Urinary bladder (tissue), 3 donors: ENCODE measurements at regions not wholly inside any gene's neighbourhood (a gene's known extent, or its start where the extent isn't known, plus 50 kb on each side); places are given as distances from the start of the nearest gene placed in this dataset.

ENCODE experiments used
- DNase-seq: peaks from one replicate; pipeline ENCODE4 v3.0.0-alpha.2; 2015; ENCODE audit errors: extremely low spot score
- H3K27ac ChIP-seq: one replicate; pipeline ENCODE4 v1.5.1; 2013; ENCODE audit warnings: low read depth, mild to moderate bottlenecking, moderate library complexity
- H3K36me3 ChIP-seq: one replicate; pipeline ENCODE4 v1.6.1; 2013; ENCODE audit warnings: mild to moderate bottlenecking, moderate library complexity; ENCODE audit not compliant: insufficient read depth
- H3K4me1 ChIP-seq: one replicate; pipeline ENCODE4 v1.6.1; 2013; ENCODE audit warnings: mild to moderate bottlenecking, moderate library complexity; ENCODE audit not compliant: insufficient read depth
- H3K4me3 ChIP-seq: one replicate; pipeline ENCODE4 v1.5.1; 2013; ENCODE audit warnings: low read depth, low read length
- WGBS: extraction: QIAGEN DNeasy Blood & Tissue Kit; methylation state at CpG from one replicate; pipeline ENCODE4 v1.1.7; 2013; 5-methylcytosine and 5-hydroxymethylcytosine counted together
- donor health status: healthy with polysubstance abuse.
- donor health status: healthy.

DNA sequence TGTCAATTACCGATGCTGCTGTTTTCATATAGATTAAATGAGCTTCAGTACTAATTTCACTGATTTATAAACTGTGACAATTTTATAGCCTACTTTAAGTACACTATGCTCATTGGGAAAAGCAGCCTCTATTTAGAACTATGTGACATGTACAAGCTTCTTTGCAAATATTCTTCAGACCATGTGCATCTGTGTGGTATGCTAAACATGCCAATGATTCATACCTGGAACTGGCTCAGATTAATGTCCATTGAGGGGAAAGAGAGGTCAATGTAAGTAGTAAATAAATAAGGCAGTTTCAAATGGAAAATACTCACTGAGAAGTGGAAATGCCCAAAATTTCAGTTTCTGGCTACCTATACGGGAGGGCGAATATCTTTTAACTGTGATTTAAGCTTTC is 777.7 kb downstream of the C6orf118 start:
- Histone ChIP-seq H3K27ac (no peak overlapping the region), H3K4me3 (no peak overlapping the region), H3K4me1 (no peaks in the 10 kb centered on the region), H3K36me3 (no peaks in the 10 kb centered on the region)
- WGBS = 74% methylated on average over 3 of the region's 3 CpGs
- no peak for DNase-seq

DNA sequence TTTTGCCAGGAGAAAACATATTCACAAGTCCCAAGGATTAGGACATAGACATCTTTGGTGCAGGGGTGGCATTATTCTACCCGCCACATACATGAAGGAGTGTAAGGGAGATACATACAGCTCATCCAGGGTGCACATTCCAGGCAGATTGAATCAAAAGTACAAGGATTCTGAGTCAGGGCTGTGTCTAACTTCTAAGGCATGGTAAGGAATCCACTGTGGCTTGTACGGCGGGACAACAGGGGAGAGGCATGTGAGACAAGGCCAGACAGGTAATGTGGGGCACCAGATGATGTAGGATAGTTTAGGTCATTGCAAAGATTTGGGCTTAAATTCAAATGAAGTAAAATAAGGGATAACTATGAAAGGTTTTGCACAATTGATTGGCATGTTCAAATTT is 780.9 kb downstream of the C6orf118 start:
- no peaks in the 10 kb centered on the region for H3K4me1 ChIP-seq
- no peak for DNase-seq
- H3K4me3 ChIP-seq = no peak overlapping the region
- H3K36me3 ChIP-seq = no peaks in the 10 kb centered on the region
- 67% methylated on average over 3 of the region's 3 CpGs for WGBS
- no peak overlapping the region for H3K27ac ChIP-seq

DNA sequence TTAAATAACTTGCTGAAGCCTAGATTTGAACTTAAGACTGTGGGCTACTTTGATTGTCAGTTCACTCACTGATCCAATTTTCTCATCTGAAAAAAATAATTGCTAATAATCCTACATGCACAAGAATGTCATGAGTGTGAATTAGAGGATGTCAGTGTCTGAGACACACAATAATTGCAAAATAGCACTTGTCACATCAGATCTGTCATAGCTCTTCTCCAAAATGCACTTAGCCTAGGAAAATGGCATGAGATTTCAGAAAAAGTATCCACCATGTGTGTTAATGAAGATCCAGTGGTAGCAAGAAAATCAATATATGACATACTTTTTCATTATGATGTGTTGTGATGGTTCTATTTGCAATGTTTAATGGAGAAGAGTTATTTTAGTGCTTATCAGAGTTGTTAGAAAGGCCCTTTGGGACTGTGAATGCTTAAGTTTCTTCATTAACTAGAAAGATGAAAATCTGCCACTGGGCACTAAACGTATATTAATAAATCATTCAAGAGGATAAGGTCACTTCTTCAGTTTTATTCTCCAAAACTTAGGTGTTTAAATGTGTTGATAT is 786.2 kb downstream of the C6orf118 start:
- H3K4me1 ChIP-seq = no peaks in the 10 kb centered on the region
- no peak for DNase-seq
- no peak overlapping the region for H3K27ac ChIP-seq
- WGBS = 68% methylated on average over 1 of the region's 1 CpG
- no peak overlapping the region for H3K4me3 ChIP-seq
- no peaks in the 10 kb centered on the region for H3K36me3 ChIP-seq

DNA sequence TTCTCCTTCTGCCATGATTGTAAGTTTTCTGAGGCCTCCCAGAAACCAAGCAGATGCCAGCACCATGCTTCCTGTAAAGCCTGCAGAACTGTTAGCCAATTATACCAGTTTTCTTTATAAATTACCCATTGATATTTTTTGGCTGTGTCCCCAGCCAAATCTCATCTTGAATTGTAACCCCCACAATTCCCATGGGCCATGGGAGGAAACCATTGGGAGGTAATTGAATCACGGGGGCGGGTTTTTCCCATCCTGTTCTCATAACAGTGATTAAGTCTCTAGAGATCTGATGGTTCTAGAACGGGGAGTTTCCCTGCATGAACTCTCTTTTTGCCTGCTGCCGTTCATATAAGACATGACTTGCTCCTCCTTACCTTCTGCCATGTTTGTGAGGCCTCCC is 788.5 kb downstream of the C6orf118 start:
- 84% methylated on average over 4 of the region's 4 CpGs for WGBS
- no peak overlapping the region for H3K4me3 ChIP-seq
- DNase-seq = no peak
- H3K4me1 ChIP-seq = no peaks in the 10 kb centered on the region
- no peak overlapping the region for H3K27ac ChIP-seq
- H3K36me3 ChIP-seq = no peaks in the 10 kb centered on the region

- no peaks in the 10 kb centered on the region for H3K4me1 ChIP-seq
- DNase-seq = no peak
- H3K4me3 ChIP-seq = no peak overlapping the region
- no peaks in the 10 kb centered on the region for H3K36me3 ChIP-seq
- 53% methylated on average over 8 of the region's 8 CpGs for WGBS
- no peak overlapping the region for H3K27ac ChIP-seq
Measured at GRCh38 chr6:164507206-164507940, 802.0 kb downstream of the C6orf118 start.

- no peak for DNase-seq
- H3K27ac ChIP-seq = no peak overlapping the region
- no peak overlapping the region for H3K4me3 ChIP-seq
- no peaks in the 10 kb centered on the region for H3K4me1 ChIP-seq
- no peaks in the 10 kb centered on the region for H3K36me3 ChIP-seq
- 92% methylated on average over 4 of the region's 4 CpGs for WGBS
Measured at GRCh38 chr6:164505425-164505824, 804.0 kb downstream of the C6orf118 start.

GRCh38 chr6:164502833-164503232 is 806.6 kb downstream of the C6orf118 start:
- no peak for DNase-seq
- no peaks in the 10 kb centered on the region for H3K36me3 ChIP-seq
- no peaks in the 10 kb centered on the region for H3K4me1 ChIP-seq
- no peak overlapping the region for H3K27ac ChIP-seq
- 16% methylated on average over 6 of the region's 6 CpGs for WGBS
- no peak overlapping the region for H3K4me3 ChIP-seq

DNA sequence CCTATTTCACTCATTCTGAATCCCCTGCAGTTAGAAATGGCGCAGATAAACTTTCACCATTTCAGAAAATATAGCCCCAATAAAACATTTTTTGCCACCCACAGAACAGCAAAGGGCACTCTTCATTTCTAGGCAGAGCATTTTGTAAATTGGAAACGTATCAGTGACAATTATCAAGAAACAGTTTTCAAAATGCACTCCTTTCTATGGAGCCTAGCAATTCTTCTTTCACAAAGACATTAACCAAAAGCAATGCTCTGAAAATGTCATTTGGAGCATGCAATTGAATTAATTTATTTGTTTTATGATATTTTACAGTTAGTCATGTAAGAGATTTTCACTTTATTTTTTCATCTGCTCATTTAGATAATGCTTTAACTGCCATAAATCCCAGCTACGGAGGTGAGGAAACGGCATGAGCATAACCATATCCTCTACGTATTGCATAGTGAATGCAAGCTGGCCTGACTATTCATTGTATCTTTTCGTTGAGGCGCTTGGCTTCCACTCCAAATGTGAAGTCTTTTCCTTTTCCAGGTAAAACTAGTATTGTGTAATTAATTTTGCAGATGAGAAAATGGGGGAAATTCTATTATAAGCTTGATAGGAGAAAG is 813.4 kb downstream of the C6orf118 start:
- Histone ChIP-seq H3K27ac (no peak overlapping the region), H3K36me3 (no peaks in the 10 kb centered on the region), H3K4me3 (no peak overlapping the region), H3K4me1 (no peaks in the 10 kb centered on the region)
- WGBS = 51% methylated on average over 7 of the region's 7 CpGs
- no peak for DNase-seq

DNA sequence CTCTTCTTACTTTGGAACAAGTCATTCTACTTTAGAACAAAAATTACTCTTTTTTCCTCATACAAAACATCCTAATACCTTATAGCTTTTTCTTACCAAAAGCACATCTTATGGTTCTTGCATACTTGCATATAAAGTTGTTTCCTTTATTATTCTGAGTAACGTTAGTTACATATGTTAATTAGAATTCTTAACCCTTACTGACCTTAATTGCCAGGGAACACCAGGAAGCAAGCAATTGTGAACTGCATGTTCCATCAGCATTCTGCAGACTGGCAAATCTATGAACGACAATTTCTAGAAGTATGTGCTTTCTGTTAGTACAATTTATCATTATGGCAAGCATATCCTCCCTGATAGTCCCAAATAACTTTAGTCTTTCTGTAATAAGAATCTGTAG is 831.0 kb downstream of the C6orf118 start:
- no peak overlapping the region for H3K4me3 ChIP-seq
- H3K36me3 ChIP-seq = no peaks in the 10 kb centered on the region
- no peaks in the 10 kb centered on the region for H3K4me1 ChIP-seq
- no peak overlapping the region for H3K27ac ChIP-seq
- no peak for DNase-seq
- 13% methylated on average over 2 of the region's 2 CpGs for WGBS

GRCh38 chr6:164477790-164478189 is 831.6 kb downstream of the C6orf118 start:
- Histone ChIP-seq H3K36me3 (no peaks in the 10 kb centered on the region), H3K27ac (no peak overlapping the region), H3K4me3 (no peak overlapping the region), H3K4me1 (no peaks in the 10 kb centered on the region)
- DNase-seq = no peak
- WGBS = 55% methylated on average over 2 of the region's 2 CpGs

DNA sequence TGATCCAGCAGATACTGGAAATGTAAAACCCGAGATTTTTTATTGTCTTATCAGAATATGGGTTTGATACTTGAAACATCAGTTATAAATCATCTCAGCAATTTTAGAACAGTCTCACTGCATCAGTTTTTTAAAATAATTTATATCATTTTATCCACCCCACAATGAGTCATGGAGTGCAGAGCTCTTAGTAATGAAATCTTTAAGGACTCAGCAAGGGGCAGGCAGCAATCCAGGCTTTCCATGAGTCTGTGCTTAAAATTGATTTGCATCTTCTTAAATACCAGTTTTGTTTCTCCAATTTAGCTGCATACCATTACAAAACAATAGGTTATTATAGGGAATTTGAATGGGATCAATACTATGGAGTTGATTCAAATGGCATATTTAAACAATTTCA is 832.3 kb downstream of the C6orf118 start:
- no peak for DNase-seq
- Histone ChIP-seq H3K27ac (no peak overlapping the region), H3K4me1 (no peaks in the 10 kb centered on the region), H3K4me3 (no peak overlapping the region), H3K36me3 (no peaks in the 10 kb centered on the region)
- 64% methylated on average over 1 of the region's 1 CpG for WGBS

- H3K27ac ChIP-seq = no peak overlapping the region
- 81% methylated on average over 9 of the region's 9 CpGs for WGBS
- no peak for DNase-seq
- no peaks in the 10 kb centered on the region for H3K4me1 ChIP-seq
- H3K4me3 ChIP-seq = no peak overlapping the region
- H3K36me3 ChIP-seq = no peaks in the 10 kb centered on the region
Measured at GRCh38 chr6:164469276-164469949, 840.0 kb downstream of the C6orf118 start.

- DNase-seq = no peak
- Histone ChIP-seq H3K4me1 (no peaks in the 10 kb centered on the region), H3K36me3 (no peaks in the 10 kb centered on the region), H3K4me3 (no peak overlapping the region), H3K27ac (no peak overlapping the region)
- 78% methylated on average over 9 of the region's 9 CpGs for WGBS
Measured at GRCh38 chr6:164455835-164456234, 853.6 kb downstream of the C6orf118 start.

- H3K4me3 ChIP-seq = no peak overlapping the region
- no peak overlapping the region for H3K27ac ChIP-seq
- no peaks in the 10 kb centered on the region for H3K36me3 ChIP-seq
- no peak for DNase-seq
- WGBS = 81% methylated on average over 3 of the region's 3 CpGs
- no peaks in the 10 kb centered on the region for H3K4me1 ChIP-seq
Measured at GRCh38 chr6:164453835-164454234, 855.6 kb downstream of the C6orf118 start.
